ENCODE measurements at regions not wholly inside any gene's neighbourhood (a gene's known extent, or its start where the extent isn't known, plus 50 kb on each side); places are given as distances from the start of the nearest gene placed in this dataset.

- Histone ChIP-seq H3K36me3 (ENCODE audit: control insufficient read depth in 2 of 3, insufficient read depth in 3 of 3, low read length in 3 of 3) (no peaks in the 10 kb centered on the region), H3K27ac (ENCODE audit: low read depth in 2 of 2, low read length in 2 of 2) (no peak overlapping the region), H3K9ac (ENCODE audit: low read length in 3 of 3) (no peak overlapping the region), H3K4me3 (ENCODE audit: low read length in 3 of 3) (no peak overlapping the region), H3K9me3 (ENCODE audit: control insufficient read depth in 2 of 3, insufficient read depth in 1 of 3, low read length in 3 of 3) (no peaks in the 10 kb centered on the region), H3K4me1 (ENCODE audit: control insufficient read depth in 2 of 3, insufficient read depth in 2 of 3, low read depth in 1 of 3, low read length in 3 of 3) (peaks cover 0 to 11% (median 7%) of the 10 kb centered on the region in 3 donors), H3K27me3 (ENCODE audit: control insufficient read depth, insufficient read depth, low read length) (no peaks in the 10 kb centered on the region)
- DNase-seq: no peak
- TF ChIP-seq, protein P1, sequence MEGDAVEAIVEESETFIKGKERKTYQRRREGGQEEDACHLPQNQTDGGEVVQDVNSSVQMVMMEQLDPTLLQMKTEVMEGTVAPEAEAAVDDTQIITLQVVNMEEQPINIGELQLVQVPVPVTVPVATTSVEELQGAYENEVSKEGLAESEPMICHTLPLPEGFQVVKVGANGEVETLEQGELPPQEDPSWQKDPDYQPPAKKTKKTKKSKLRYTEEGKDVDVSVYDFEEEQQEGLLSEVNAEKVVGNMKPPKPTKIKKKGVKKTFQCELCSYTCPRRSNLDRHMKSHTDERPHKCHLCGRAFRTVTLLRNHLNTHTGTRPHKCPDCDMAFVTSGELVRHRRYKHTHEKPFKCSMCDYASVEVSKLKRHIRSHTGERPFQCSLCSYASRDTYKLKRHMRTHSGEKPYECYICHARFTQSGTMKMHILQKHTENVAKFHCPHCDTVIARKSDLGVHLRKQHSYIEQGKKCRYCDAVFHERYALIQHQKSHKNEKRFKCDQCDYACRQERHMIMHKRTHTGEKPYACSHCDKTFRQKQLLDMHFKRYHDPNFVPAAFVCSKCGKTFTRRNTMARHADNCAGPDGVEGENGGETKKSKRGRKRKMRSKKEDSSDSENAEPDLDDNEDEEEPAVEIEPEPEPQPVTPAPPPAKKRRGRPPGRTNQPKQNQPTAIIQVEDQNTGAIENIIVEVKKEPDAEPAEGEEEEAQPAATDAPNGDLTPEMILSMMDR (IDR thresholded peaks at IDR 0.05; ENCODE audit: borderline replicate concordance, extremely low read depth, insufficient read depth): no peak
- no peak for FAIRE-seq
- intact Hi-C loops (cut with DNase I): no loop called here
Measured at GRCh38 chr5:68028131-68028727, 187.3 kb upstream of the PIK3R1 start.

GRCh38 chr5:68027519-68027918 is 188.0 kb upstream of the PIK3R1 start:
- intact Hi-C loops (cut with DNase I): no loop called here
- FAIRE-seq (no peak), DNase-seq (peak in 3 of 5 donors; percentile 10 to 67 (median 34))
- H3K27me3 ChIP-seq (ENCODE audit: control insufficient read depth, insufficient read depth, low read length): no peaks in the 10 kb centered on the region
- H3K4me1 ChIP-seq (ENCODE audit: control insufficient read depth in 2 of 3, insufficient read depth in 2 of 3, low read depth in 1 of 3, low read length in 3 of 3): peaks cover 0 to 11% (median 7%) of the 10 kb centered on the region in 3 donors
- H3K9me3 ChIP-seq (ENCODE audit: control insufficient read depth in 2 of 3, insufficient read depth in 1 of 3, low read length in 3 of 3): no peaks in the 10 kb centered on the region
- no peak overlapping the region for H3K4me3 ChIP-seq (ENCODE audit: low read length in 3 of 3)
- H3K27ac ChIP-seq (ENCODE audit: low read depth in 2 of 2, low read length in 2 of 2): no peak overlapping the region
- H3K9ac ChIP-seq (ENCODE audit: low read length in 3 of 3): no peak overlapping the region
- no peaks in the 10 kb centered on the region for H3K36me3 ChIP-seq (ENCODE audit: control insufficient read depth in 2 of 3, insufficient read depth in 3 of 3, low read length in 3 of 3)
- TF ChIP-seq, protein P1 (IDR thresholded peaks at IDR 0.05; ENCODE audit: borderline replicate concordance, extremely low read depth, insufficient read depth): no peak

DNA sequence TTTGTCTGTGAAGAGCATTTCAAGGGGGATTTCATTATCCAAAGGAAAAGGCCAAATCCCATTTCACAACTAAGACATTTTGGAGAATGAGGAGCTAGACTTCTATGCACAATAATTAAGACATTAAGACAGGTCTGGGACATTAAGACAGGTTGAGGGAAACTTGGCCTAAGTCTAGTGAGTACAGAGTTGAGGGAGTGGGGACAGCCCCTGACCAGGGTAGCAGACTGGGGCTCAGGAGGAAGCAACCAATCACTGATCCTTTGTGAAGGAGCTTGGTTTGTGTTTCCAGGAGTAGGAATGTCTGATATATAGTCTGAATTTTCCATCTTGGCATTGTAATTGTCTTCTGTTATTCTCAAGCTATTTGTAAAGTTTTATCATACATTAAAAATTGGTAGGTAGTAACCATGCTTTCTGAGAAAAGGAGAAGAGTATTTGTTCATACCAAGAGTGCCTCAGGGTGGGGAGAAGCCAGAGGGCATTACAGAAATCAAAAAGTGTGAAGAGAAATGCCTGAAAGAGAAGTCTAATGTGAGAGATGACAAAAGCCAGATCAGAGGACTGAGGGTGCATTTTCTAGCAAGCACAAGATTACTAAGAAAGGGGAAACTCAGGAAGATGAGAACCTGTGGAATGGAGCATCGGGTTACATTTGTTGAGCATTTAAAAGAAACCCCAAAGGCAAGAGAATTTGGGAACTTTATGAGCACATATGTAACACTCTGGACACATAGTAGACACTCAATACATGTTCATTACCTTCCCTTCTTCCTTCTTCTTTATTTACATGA is 189.3 kb upstream of the PIK3R1 start:
- Histone ChIP-seq H3K9ac (ENCODE audit: low read length in 3 of 3) (no peak overlapping the region), H3K4me1 (ENCODE audit: control insufficient read depth in 2 of 3, insufficient read depth in 2 of 3, low read depth in 1 of 3, low read length in 3 of 3) (peaks cover 0 to 11% (median 7%) of the 10 kb centered on the region in 3 donors), H3K27ac (ENCODE audit: low read depth in 2 of 2, low read length in 2 of 2) (no peak overlapping the region), H3K27me3 (ENCODE audit: control insufficient read depth, insufficient read depth, low read length) (no peaks in the 10 kb centered on the region), H3K9me3 (ENCODE audit: control insufficient read depth in 2 of 3, insufficient read depth in 1 of 3, low read length in 3 of 3) (no peaks in the 10 kb centered on the region), H3K36me3 (ENCODE audit: control insufficient read depth in 2 of 3, insufficient read depth in 3 of 3, low read length in 3 of 3) (no peaks in the 10 kb centered on the region), H3K4me3 (ENCODE audit: low read length in 3 of 3) (no peak overlapping the region)
- TF ChIP-seq, protein P1 (IDR thresholded peaks at IDR 0.05; ENCODE audit: borderline replicate concordance, extremely low read depth, insufficient read depth): no peak
- no peak for FAIRE-seq
- no peak for DNase-seq
- intact Hi-C loops (cut with DNase I): no loop called here

Measured in kidney (tissue), 13 donors.